ENCODE measurements at regions not wholly inside any gene's neighbourhood (a gene's known extent, or its start where the extent isn't known, plus 50 kb on each side); places are given as distances from the start of the nearest gene placed in this dataset.

GRCh38 chr2:187644486-187644885, 90.3 kb upstream of the TFPI start:
- H3K4me3 Mint-ChIP-seq = no peak overlapping the region
- H3K36me3 Mint-ChIP-seq (ENCODE audit: low read depth) = no peaks in the 10 kb centered on the region
- ChIA-PET CTCF (no interaction called here), POLR2A (no interaction called here)
- TF ChIP-seq, protein P1, sequence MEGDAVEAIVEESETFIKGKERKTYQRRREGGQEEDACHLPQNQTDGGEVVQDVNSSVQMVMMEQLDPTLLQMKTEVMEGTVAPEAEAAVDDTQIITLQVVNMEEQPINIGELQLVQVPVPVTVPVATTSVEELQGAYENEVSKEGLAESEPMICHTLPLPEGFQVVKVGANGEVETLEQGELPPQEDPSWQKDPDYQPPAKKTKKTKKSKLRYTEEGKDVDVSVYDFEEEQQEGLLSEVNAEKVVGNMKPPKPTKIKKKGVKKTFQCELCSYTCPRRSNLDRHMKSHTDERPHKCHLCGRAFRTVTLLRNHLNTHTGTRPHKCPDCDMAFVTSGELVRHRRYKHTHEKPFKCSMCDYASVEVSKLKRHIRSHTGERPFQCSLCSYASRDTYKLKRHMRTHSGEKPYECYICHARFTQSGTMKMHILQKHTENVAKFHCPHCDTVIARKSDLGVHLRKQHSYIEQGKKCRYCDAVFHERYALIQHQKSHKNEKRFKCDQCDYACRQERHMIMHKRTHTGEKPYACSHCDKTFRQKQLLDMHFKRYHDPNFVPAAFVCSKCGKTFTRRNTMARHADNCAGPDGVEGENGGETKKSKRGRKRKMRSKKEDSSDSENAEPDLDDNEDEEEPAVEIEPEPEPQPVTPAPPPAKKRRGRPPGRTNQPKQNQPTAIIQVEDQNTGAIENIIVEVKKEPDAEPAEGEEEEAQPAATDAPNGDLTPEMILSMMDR (IDR thresholded peaks at IDR 0.05) = no peak
- H3K27ac ChIP-seq (ENCODE audit: low read depth in 1 of 2, low read length in 2 of 2) = no peak overlapping the region
- no peak for DNase-seq
- H3K36me3 ChIP-seq (ENCODE audit: insufficient read depth, low read length) = no peaks in the 10 kb centered on the region
- H3K27ac Mint-ChIP-seq = no peak overlapping the region
- no peak for ATAC-seq (ENCODE audit: poor library complexity)
- no peaks in the 10 kb centered on the region for H3K4me1 Mint-ChIP-seq (ENCODE audit: low read depth)
- H3K4me3 ChIP-seq (ENCODE audit: low read length) = no peak overlapping the region
- no peaks in the 10 kb centered on the region for H3K9me3 ChIP-seq (ENCODE audit: control insufficient read depth in 1 of 2, insufficient read depth in 1 of 2, low read length in 2 of 2)
- H3K27me3 ChIP-seq (ENCODE audit: control insufficient read depth in 1 of 2, insufficient read depth in 2 of 2, low read length in 2 of 2) = no peaks in the 10 kb centered on the region
- no peaks in the 10 kb centered on the region for H3K4me1 ChIP-seq (ENCODE audit: insufficient read depth, low read length)
- intact Hi-C loops (cut with DNase I, micrococcal nuclease) = no loop called here
- H3K9me3 Mint-ChIP-seq = no peaks in the 10 kb centered on the region
- H3K27me3 Mint-ChIP-seq = no peaks in the 10 kb centered on the region

- Histone ChIP-seq H3K9me3 (ENCODE audit: control insufficient read depth in 1 of 2, insufficient read depth in 1 of 2, low read length in 2 of 2) (no peaks in the 10 kb centered on the region), H3K4me3 (ENCODE audit: low read length) (no peak overlapping the region), H3K27ac (ENCODE audit: low read depth in 1 of 2, low read length in 2 of 2) (no peak overlapping the region), H3K27me3 (ENCODE audit: control insufficient read depth in 1 of 2, insufficient read depth in 2 of 2, low read length in 2 of 2) (no peaks in the 10 kb centered on the region), H3K4me1 (ENCODE audit: insufficient read depth, low read length) (no peaks in the 10 kb centered on the region), H3K36me3 (ENCODE audit: insufficient read depth, low read length) (no peaks in the 10 kb centered on the region)
- Mint-ChIP-seq H3K27me3 (no peaks in the 10 kb centered on the region), H3K4me3 (no peak overlapping the region), H3K4me1 (ENCODE audit: low read depth) (no peaks in the 10 kb centered on the region), H3K36me3 (ENCODE audit: low read depth) (no peaks in the 10 kb centered on the region), H3K9me3 (no peaks in the 10 kb centered on the region), H3K27ac (no peak overlapping the region)
- ChIA-PET CTCF (interaction anchor here (1.3 kb wide), 1 partner anchor 19 kb away, joined by 3 read pairs; no protein-coding TSS in a partner anchor), POLR2A (no interaction called here)
- ATAC-seq (ENCODE audit: poor library complexity) (no peak), DNase-seq (no peak)
- TF ChIP-seq, protein P1 (IDR thresholded peaks at IDR 0.05) = no peak
- intact Hi-C loops (cut with DNase I, micrococcal nuclease) = no loop called here
Measured at GRCh38 chr2:187644981-187645380, 90.7 kb upstream of the TFPI start.

- H3K9me3 ChIP-seq (ENCODE audit: control insufficient read depth in 1 of 2, insufficient read depth in 1 of 2, low read length in 2 of 2) = no peaks in the 10 kb centered on the region
- Mint-ChIP-seq H3K36me3 (ENCODE audit: low read depth) (no peaks in the 10 kb centered on the region), H3K27me3 (no peaks in the 10 kb centered on the region), H3K27ac (no peak overlapping the region), H3K4me3 (no peak overlapping the region), H3K4me1 (ENCODE audit: low read depth) (no peaks in the 10 kb centered on the region), H3K9me3 (no peaks in the 10 kb centered on the region)
- no peaks in the 10 kb centered on the region for H3K4me1 ChIP-seq (ENCODE audit: insufficient read depth, low read length)
- intact Hi-C loops (cut with DNase I, micrococcal nuclease) = no loop called here
- CTCF ChIA-PET = no interaction called here
- no peaks in the 10 kb centered on the region for H3K27me3 ChIP-seq (ENCODE audit: control insufficient read depth in 1 of 2, insufficient read depth in 2 of 2, low read length in 2 of 2)
- DNase-seq = no peak
- TF ChIP-seq, protein P1 (IDR thresholded peaks at IDR 0.05) = no peak
- POLR2A ChIA-PET = no interaction called here
- no peak overlapping the region for H3K27ac ChIP-seq (ENCODE audit: low read depth in 1 of 2, low read length in 2 of 2)
- ATAC-seq (ENCODE audit: poor library complexity) = no peak
- no peak overlapping the region for H3K4me3 ChIP-seq (ENCODE audit: low read length)
- no peaks in the 10 kb centered on the region for H3K36me3 ChIP-seq (ENCODE audit: insufficient read depth, low read length)
Measured at GRCh38 chr2:187646556-187646955, 92.3 kb upstream of the TFPI start.

Measured in CD4-positive, alpha-beta T cell (primary cell).